Middle frontal gyrus (tissue), 1 donor: ENCODE measurements at regions not wholly inside any gene's neighbourhood (a gene's known extent, or its start where the extent isn't known, plus 50 kb on each side); places are given as distances from the start of the nearest gene placed in this dataset.

Source experiments
- DNase-seq: peaks from one replicate; pipeline ENCODE4 v3.0.0-alpha.2; 2015; ENCODE audit warnings: low spot score; ENCODE audit errors: extremely low spot score

DNA sequence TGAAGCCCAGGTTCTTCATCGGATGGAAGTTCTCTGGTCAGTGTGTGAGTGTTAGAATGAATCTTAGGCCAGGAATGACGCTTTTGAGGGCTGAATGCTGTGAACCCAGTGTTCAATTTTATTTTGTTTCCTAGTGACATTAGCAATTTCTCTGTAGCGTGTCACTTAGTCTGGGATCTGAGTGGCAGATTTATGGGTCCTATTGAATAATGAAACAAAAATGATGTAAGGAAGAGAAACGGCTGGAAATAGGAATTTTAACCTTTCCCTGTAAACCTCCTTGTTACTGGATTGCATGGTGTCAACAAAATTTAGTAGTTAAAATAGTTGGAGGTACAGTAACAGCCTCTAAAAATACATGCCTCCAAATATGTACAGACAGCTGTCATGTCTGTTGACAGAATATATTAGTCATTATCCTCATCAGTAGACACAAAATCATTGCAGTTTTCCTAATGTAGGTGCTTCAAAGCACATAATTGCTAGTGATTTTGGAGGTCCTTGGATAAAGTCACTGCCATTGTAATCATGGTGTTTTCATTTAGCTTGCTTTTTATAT, 223.8 kb upstream of the SPRED2 start:
- DNase-seq, result no peak

DNA sequence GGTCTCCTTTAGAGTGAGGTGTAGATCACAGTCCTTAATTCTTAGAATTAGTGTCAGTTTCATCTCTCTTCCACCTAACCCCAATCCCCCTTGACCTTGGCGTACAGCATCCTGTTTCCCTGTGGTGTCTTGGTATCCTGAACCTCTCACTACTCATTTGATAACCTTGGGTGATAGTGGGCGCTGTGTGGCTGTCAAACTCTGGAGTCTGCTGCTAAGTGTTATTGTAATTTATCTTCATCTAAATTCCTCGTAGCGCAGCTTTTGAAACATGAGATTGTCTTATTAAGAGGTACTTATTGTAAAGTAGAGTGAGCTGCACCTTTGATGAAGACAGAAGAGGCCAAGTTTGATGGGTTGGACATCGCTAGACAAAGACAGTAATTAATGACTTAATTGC, 222.6 kb upstream of the SPRED2 start:
- no peak for DNase-seq

DNA sequence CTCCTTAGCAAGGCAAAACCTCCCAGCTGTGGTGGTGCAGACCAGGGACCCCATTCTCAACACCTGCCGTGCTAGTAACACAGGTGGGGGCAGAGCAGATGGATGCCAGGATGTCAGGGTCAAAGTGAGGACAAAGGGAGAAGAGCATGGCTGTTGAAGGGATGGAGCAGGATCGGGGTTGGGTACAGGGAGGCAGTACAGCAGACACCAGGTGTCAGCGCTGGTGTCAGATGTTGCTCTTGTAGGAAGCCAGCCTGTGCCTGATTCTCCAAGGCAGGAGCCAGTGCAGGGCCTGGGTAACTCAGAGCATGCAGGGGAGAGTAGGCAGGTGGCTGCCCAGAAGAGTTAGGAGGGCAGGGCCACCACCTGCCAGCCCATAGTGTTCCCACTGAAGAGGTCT, 222.1 kb upstream of the SPRED2 start:
- DNase-seq, result no peak

DNA sequence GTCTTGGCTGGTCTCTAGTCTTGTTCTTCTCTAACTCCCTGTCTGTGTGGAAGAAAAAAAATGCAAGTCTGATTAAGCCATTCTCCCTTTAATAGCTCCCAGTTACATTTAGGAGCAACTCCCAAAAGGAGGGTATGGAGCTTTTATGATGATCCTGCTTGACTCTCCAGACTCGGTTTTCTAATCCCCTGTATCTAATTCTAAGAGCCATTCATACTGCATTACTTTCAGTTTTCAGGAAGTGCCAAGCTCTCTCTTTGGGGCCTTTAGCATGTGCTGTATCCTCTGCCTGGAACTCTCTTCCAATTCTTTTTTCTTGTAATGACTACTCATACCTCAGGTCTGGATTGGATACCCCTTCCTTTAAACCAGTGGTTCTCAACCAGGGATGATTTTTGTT, 219.7 kb upstream of the SPRED2 start:
- DNase-seq, result no peak

- no peak for DNase-seq
These were observed 217.6 kb upstream of the SPRED2 start for GRCh38 chr2:65649811-65650589.

- DNase-seq, result no peak
These were observed 214.9 kb upstream of the SPRED2 start for GRCh38 chr2:65647249-65647842.

DNA sequence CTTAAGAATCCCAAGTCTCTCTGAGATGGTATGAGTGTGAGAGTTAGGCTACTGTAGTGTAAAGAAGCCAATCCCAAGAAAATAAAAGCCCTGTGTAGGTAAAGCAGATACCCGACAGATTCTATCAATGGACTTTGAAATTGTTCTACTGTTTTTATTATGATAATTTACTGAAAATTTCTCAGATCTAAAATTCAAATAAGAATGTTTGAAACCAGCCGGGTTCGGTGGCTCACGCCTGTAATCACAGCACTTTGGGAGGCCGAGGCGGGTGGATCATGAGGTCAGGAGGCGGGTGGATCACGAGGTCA, 208.3 kb upstream of the SPRED2 start:
- no peak for DNase-seq

GRCh38 chr2:65639156-65639864, 206.9 kb upstream of the SPRED2 start:
- no peak for DNase-seq

- DNase-seq, result no peak
These were observed 206.0 kb upstream of the SPRED2 start for GRCh38 chr2:65638443-65638842.

GRCh38 chr2:65636813-65637483, 204.5 kb upstream of the SPRED2 start:
- DNase-seq, result no peak

DNA sequence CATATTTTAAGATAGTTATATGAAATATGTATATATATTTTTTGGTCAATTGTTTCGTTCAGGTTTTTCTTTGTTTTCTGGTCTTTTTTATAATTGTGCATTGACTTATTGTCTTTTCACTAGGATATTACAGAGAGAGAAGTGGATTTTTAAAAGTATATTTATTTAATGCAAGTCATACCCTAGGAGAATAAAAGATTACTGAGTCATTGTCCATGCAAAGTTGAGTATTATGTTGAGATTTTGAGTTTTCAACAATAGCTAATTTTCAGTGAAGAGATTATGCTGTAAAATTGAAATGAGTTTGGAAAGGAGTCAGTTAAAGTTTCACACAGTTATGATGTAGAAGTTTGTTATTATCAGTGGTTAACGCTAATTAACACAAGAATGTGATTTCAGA, 203.6 kb upstream of the SPRED2 start:
- no peak for DNase-seq

- no peak for DNase-seq
These were observed 201.9 kb upstream of the SPRED2 start for GRCh38 chr2:65634304-65634703.

DNA sequence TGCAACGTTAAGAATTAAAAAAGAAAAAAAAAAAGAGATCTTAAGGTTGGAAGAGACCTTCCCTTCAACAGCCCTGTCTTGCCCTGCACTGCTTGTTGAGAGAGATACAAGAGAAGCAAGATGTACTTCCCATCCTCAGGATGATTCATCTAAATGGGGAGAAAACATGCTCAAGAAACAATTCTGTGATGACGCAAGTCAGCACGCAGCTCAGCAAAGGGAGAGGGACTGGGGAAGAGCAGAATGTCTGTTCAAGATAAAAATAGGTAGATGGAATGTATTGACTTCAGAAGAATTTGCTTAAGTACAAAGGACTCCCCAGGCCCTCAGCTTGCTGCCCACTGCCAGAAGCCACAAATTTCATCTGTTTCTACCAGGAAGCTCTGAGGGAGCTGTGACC, 198.2 kb upstream of the SPRED2 start:
- no peak for DNase-seq

DNA sequence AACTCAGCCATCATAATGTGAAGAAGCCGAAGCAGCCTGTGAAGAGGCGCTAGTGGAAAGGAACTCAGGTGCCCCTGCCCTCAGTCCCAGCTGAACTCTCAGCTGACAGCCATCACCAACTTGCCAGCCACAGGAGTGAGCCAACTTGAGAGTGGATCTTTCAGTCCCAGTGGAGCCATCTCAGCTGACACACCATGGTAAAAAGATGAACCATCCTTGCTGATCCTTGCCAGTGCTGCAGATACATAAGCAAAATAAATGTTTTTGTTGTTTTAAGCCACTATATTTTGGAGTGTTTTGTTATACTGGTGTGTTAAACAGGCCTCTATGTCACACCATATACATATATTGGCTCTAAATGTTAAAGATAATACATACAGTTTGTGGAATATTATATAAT, 195.8 kb upstream of the SPRED2 start:
- DNase-seq, result no peak

GRCh38 chr2:65626831-65627230, 194.4 kb upstream of the SPRED2 start:
- no peak for DNase-seq

- no peak for DNase-seq
These were observed 193.6 kb upstream of the SPRED2 start for GRCh38 chr2:65625982-65626381.

GRCh38 chr2:65622951-65623535, 190.6 kb upstream of the SPRED2 start:
- DNase-seq, result no peak

DNA sequence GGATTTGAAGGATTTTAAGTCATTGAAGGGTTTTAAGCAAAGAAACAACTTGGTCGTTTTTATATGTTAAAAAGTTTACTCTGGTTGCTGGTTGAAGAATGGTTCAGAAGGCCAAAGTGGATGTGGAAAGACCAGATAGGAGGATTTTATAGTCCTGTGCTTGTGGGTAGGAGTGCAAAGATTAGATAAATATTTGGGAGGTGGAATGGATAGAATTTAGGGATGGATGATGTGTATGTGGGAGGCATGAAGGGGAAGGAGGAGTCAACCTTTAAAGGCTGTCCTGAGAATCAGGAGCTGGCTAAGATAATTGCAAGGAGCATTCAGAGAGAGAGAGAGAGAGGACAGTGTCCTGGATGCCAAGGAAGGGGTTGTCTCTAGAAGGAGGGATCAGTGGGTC, 190.1 kb upstream of the SPRED2 start:
- DNase-seq, result no peak

- DNase-seq, result no peak
These were observed 188.1 kb upstream of the SPRED2 start for GRCh38 chr2:65620524-65620923.

GRCh38 chr2:65620026-65620425, 187.6 kb upstream of the SPRED2 start:
- DNase-seq, result no peak

DNA sequence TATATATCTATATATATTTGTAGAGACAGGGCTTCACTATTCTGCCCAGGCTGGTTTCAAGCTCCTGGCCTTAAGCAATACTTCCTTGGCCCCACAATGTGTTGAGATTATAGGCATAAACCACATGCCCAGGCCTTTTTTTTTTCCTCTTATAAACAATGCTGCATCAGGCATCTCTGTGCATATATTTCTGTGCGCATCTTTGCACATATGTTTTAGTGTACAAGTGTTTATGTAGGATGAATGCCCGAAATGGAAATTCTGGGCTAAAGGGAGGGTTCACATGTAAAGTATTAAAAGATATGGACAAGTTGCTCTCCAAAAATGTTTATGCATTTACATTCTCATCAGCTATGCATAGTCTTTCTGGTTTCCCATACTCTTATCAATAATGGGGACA, 183.2 kb upstream of the SPRED2 start:
- DNase-seq, result no peak
